Stimulated activated CD8-positive, alpha-beta memory T cell treated with anti-CD3 and anti-CD28 coated beads, Interleukin-4, amount 100 ng/mL, for 48 hours (primary cell): ENCODE measurements at regions not wholly inside any gene's neighbourhood (a gene's known extent, or its start where the extent isn't known, plus 50 kb on each side); places are given as distances from the start of the nearest gene placed in this dataset.

Experiments used
- DNase-seq: peaks from one replicate; pipeline ENCODE4 v3.0.0-alpha.2; 2020

DNA sequence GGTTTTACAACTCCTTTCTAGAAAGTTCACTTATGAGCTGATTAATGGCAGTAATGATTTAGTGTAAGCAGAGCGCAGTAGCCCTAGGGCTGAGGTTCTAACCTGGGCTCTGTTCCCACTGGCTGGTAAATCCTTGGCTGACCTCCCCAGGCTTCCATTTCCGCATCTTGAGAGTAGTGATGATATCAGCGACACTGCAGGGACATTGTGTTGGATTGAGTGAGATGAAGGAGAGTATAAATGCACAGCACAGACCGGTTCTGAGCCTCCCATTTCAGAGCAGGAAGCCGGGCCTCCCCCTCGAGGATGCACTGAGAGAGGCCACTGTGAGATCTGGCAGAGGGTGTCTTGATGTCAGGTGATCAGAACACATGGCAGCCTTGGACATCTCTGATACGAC lies 477.2 kb upstream of the SULF2 start:
- DNase-seq: no peak

DNA sequence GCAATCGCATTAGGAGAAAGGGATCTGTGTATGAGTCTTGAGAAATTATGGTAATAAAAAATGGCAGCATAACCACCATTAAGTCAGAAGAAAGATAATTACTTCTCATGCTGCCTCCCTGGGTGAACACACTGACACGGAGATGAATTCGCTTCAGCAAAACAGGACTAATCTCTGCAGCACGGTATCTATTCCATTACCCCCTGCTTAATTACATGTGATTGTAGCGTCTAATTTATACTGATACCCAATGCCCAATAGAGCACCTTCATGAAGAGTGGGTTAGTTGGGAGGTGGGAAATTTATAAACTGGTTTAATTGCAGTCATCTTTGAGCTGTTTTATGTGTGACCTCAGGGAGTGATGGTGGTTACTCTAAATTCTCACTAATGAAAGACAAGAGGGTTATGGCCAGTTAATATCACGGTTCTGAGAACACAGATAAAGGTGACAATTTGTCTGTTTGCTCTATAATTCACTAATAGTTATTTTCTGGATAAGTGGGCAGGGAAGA lies 476.2 kb upstream of the SULF2 start:
- no peak for DNase-seq

GRCh38 chr20:48260129-48260756 lies 475.0 kb upstream of the SULF2 start:
- no peak for DNase-seq

GRCh38 chr20:48259456-48259855 lies 474.2 kb upstream of the SULF2 start:
- DNase-seq: no peak

DNA sequence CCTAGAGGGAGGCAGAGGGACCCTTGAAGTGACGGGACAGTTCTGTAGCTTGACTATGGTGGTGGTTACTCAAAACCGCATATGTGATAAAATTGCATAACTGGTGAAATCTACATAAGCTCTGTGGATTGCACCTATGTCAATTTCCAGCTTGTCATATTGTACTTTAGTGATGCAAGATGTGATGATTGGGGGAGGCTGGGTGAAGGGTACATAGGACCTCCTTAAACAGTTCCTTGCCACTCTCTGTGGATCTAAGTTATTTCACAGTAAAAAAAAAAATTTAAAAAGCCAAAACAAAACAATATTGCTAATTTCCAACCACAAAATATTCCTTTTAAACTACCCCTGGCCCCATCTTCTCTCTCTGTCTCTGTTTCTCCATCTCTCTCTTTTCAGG lies 472.6 kb upstream of the SULF2 start:
- no peak for DNase-seq

GRCh38 chr20:48247961-48248360 lies 462.7 kb upstream of the SULF2 start:
- no peak for DNase-seq

- no peak for DNase-seq
These were observed 460.9 kb upstream of the SULF2 start for GRCh38 chr20:48246061-48246790.

DNA sequence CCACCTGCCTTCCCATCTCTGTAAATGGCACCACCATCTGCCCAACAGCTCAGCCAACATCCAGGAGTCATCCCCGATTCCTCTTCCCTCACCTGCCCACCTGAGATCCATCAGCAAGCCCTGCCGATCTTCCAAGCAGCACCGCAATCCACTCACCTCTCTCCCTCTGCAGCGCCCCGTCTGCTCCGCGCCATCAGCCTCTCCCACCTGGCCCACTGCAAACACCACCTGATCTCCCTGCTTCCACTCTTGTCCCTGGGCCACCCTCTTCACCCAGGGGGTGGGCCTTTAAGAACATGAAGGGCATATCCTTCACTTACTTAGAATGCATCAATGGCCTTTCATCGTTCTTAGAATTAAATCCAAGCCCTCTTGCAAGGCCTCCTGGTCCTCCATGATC lies 457.3 kb upstream of the SULF2 start:
- DNase-seq: no peak

GRCh38 chr20:48241482-48241881 lies 456.2 kb upstream of the SULF2 start:
- DNase-seq: no peak

DNA sequence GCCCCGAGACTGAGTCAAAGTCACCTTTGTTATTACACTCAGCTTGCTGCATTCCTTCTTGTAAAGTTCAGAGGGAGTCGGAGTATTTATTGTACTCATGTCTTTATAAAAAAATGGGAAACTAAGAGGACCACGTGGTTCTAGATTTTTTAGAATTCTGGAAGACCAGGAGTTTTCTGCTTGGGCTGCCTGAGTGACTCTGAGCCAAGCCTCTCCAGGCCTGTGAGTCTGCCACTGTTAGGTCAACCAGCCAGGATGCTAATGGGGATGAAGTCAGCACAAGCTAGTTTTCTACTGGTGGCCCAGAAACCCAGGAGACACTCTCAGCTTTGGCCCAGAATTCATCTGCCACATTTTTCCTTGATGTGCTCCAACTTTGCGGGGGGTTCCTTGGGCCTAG lies 453.5 kb upstream of the SULF2 start:
- DNase-seq: no peak

- DNase-seq: no peak
These were observed 453.0 kb upstream of the SULF2 start for GRCh38 chr20:48238326-48238725.

DNA sequence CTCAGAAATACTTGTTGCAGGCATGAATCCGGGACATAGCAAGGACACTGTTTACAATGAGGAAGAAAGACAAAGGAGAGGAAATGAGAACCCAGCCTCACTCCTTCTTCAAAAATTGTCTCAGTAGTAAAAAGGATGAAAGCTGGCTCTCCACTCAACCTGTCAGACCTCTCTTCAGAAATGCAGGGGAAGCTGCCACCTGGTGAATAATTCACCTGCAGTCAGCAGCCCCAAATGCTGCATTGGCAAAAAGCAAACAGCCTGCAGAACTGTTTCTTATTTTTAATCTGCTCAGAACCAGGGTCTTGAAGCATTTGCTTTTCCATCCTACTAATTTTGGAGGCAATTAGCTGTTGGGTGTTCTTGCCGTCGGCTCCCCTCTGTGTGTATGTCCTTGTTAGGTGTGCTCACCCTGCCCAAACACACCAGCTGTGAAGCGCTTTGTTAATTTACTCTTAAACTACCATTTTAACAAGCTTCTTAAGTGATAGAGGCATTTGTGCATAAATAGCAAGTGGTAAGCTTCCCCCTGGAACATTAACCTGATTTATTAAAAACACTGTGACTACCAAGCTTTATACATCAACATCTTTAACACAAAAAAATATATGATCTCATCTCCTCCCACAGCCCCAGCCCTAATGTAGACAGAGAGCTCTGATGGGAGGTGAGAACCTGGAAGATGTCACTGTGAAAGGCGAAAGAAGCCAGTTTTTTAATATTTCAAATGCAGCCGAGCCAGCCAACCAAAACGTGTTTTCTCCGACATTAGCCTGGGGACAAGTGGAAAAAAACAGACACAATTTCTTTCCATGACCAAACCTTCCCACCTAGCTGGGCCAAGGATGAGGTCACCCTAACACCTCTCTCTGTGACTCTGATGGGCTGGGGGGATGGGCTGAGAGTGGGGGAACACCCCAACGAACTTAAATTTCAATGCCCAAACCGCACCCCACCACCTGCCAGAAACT lies 451.0 kb upstream of the SULF2 start:
- no peak for DNase-seq

DNA sequence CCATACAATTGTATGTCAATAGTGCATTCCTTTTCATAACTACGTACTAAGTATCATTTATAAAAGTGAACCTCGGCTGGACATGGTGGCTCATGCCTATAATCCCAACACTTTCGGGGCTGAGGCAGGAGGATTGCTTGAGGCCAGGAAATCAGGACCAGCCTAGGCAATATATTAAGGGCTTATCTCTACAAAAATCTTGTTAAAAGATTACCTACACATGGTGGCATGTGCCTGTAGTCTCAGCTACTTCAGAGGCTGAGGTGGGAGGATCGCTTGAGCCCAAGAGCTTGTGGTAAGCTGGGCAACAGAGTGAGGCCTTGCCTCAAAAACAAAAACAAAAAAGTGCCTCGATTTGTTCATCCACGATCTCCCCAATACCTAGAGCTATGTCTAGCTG lies 449.7 kb upstream of the SULF2 start:
- DNase-seq: no peak

DNA sequence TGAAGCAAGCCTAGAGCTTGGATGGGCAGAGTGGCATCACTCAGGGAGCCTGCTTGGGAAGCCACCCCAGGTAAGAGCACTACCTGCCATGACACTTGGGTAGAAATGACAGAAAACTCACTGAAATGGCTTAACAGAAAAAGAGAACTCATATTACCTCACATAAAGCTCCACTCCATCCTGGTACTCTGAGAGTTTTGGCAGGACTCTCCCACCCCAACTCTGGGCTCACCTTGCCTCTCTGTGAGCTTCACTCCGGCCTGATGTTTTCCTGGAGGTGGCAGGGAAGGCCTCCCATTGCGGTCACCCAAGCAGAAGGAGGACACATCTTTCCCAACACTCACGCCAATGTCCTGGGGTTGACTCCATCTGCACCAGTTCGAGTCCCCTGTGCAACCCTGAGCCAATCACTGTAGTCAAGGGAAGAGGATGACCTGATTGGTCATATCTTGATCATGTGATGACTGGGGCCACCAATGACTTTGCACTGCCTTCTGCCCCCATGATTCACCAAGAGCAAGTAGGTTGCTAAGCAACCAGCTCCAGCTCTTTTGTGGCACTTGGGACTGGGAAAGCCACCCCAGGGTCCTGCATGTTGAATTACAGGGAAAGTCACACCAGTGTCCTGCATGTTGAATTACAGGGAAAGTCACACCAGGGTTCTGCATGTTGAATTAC lies 446.1 kb upstream of the SULF2 start:
- DNase-seq: no peak

GRCh38 chr20:48230216-48230615 lies 444.9 kb upstream of the SULF2 start:
- DNase-seq: no peak

GRCh38 chr20:48227381-48227780 lies 442.1 kb upstream of the SULF2 start:
- no peak for DNase-seq

DNA sequence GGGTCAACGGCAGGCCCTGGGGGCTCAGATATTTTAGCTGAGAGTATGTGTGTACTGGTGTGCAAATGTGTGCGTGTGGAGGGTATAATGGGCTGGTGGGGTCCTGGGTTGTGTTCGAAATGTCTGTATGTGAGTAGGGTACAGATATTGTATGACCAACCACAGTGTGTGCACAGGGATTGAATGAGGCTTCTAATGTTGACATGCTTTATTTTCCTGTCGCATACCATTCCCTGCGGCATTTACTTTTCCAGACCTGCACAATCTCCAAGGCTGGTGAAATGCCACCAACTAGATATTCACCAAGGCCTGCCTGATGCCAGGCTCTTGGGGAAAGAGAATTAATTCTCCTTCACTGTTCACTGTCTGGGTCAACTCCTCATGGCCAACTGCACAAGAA lies 441.4 kb upstream of the SULF2 start:
- DNase-seq: no peak

DNA sequence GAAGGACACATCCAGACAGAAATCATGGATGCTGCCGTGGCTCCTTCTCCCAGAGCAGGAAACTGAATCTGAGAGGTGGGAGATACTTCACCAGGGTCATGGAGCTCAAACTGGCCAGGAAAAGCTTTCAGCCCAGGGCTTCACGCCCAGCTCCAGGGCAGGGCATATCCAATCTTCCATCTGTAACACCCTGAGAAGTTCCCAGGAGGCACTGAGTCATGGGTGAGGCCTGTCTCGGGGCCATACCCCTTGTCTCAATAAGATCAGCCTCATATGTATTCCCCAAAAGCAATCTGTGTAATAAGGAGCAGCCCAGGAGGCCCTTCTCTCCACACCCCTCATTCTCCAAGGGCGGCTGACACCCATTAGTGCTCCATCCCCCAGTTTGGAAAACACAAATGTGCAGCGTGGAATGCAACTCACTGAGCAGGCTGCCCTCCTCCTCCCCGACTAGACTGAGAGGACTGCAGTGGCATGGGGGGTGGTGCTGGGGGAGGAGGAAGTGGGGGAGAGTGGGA lies 439.3 kb upstream of the SULF2 start:
- DNase-seq: no peak

DNA sequence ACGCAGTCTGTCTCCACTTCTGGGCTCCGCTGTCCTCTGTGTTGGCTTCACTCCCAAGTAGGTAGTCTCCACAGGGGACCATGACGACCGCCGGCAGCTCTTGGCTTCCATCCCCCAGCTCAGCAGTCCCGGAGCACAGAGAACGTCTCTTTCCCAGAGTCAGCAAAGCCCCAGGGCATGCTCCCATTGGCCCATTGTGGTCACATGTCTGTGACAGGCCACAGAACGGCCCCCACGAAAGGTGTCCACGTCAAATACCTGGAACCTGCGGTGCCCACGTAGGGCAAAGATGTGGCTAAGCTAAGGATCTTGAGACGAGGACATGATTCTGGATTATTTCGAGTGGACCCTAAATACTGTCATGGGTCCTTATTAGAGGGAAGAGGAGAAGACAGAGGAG lies 438.4 kb upstream of the SULF2 start:
- DNase-seq: no peak

GRCh38 chr20:48222595-48223180 lies 437.4 kb upstream of the SULF2 start:
- DNase-seq: no peak

DNA sequence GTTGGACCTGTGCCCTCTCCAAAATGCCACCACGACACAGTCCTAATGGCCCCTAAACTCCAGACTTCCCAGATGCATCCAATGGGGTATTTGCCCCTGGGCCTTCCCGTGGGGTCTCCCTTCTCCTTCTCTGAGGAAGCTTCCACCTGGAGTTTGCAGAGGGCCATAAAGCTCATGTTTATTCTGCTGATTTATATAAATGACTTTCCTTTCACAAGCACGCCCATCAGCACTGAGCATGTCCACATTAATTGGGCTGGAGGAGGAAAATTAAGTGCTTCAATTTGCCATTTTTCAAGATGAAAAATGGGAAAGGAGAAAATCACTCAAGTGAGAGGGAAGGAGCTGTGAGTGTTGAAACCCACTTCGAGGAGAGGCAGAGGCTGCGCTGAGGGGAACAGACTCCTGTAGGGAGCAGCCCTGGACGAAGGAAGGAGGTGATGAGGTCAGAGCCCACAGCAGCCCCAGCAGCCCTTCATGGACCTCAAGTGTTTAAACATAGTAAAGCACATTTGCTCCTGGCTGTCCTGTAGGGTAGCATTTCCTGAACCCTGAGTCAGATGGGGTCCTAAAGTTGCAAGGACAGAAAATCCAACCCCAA lies 434.9 kb upstream of the SULF2 start:
- DNase-seq: no peak

- no peak for DNase-seq
These were observed 434.0 kb upstream of the SULF2 start for GRCh38 chr20:48219306-48219705.
